ENCODE measurements at regions not wholly inside any gene's neighbourhood (a gene's known extent, or its start where the extent isn't known, plus 50 kb on each side); places are given as distances from the start of the nearest gene placed in this dataset.
"Not testable (repeated sequence)": the region's sequence is repeated elsewhere in the genome, so short reads cannot be mapped to it uniquely, and the experiment has no call there.

DNA sequence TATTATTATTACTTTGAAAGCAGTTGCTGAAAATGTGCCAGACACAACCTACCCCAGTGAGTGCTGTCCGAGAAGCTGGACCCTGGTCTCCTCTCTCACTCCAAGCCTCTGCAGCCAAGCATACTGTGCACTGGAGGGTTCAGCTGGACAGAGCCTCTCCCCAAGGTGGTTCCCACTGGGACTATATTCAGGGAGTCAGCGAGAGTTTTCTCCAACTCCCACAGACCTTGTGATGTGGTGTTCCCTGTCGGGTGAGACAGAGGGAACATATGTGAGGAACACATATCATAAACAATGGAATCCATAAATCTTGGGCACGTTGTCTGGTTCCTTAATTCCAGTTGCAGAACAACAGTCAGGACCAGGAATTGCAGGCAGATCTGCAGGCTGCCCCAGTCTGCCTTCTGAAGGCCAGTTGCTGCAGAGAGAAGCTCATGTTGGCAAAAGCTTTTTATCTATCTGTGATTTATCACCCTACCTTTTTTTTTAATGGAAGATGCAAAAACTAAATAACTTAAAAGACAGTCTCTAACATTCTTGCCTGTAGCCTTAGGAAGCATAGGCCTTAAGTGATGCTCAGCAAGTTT, 619.8 kb upstream of the TBX3 start:
- no peaks in the 10 kb centered on the region for H3K4me1 ChIP-seq (ENCODE audit: control insufficient read depth, insufficient read depth, low read length)
- H3K9me3 ChIP-seq (ENCODE audit: control insufficient read depth, low read length), result no peaks in the 10 kb centered on the region
- H3K4me3 ChIP-seq (ENCODE audit: insufficient read depth, low read depth, low read length), result no peak overlapping the region
- no peaks in the 10 kb centered on the region for H3K36me3 ChIP-seq (ENCODE audit: control insufficient read depth, insufficient read depth, low read length)
- no peak overlapping the region for H3K27ac ChIP-seq (ENCODE audit: insufficient read depth, low read depth, low read length, poor library complexity, severe bottlenecking)
- H3K27me3 ChIP-seq (ENCODE audit: control insufficient read depth, insufficient read depth, low read length, poor library complexity, severe bottlenecking), result no peaks in the 10 kb centered on the region
- 93 to 95% methylated on average over 4 of the region's 4 CpGs for WGBS, 2 experiments

DNA sequence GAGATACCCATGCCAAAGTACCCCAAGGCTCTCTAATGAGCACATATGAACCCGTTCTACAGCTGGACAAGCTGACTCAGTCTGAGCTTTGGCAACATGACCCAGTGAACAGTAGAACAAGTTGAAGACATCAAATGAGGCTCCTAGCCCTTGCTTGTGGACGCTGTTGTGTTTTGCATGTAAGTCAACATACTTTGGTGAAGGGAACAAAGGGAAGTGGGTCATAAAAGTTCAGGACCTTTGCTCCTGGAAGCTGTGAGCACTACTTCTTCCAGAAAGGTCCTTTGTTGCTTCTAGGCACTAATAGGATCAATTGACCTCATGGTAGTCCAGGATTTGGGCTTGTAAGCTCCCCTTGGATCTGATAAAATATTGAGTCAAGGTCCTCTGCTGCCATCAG, 613.5 kb upstream of the TBX3 start:
- H3K27ac ChIP-seq (ENCODE audit: insufficient read depth, low read depth, low read length, poor library complexity, severe bottlenecking), result no peak overlapping the region
- H3K27me3 ChIP-seq (ENCODE audit: control insufficient read depth, insufficient read depth, low read length, poor library complexity, severe bottlenecking), result no peaks in the 10 kb centered on the region
- no peaks in the 10 kb centered on the region for H3K4me1 ChIP-seq (ENCODE audit: control insufficient read depth, insufficient read depth, low read length)
- no peak overlapping the region for H3K4me3 ChIP-seq (ENCODE audit: insufficient read depth, low read depth, low read length)
- H3K36me3 ChIP-seq (ENCODE audit: control insufficient read depth, insufficient read depth, low read length), result no peaks in the 10 kb centered on the region
- WGBS, 2 experiments, result 85 to 88% methylated on average over 2 of the region's 2 CpGs
- H3K9me3 ChIP-seq (ENCODE audit: control insufficient read depth, low read length), result no peaks in the 10 kb centered on the region

DNA sequence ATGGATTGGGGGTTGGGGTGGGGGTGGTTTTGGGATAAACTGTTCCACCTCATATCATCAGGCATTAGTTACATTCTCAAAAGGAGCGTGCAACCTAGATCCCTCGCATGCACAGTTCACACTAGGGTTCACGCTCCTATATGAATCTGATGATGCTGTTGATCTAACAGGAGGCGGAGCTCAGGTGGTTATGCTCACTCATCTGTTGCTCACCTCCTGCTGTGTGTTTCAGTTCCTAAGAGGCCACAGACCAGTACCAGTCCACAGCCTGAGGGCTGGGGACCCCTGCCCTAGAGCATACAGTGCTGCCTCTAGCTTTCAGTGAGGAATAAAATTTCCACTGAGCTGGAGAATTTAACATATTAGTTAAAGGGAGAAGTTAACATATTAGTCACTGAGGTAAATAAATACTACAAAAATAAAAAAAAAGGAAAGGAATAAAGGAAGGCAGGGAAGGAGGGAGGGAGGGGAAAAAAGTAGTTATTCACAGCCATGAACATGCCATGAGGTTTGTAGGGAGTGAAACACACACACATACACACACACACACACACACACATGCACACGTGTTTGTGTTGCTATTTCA, 612.7 kb upstream of the TBX3 start:
- WGBS, 2 experiments, result 90% methylated on average over 5 of the region's 5 CpGs
- no peaks in the 10 kb centered on the region for H3K36me3 ChIP-seq (ENCODE audit: control insufficient read depth, insufficient read depth, low read length)
- H3K9me3 ChIP-seq (ENCODE audit: control insufficient read depth, low read length), result no peaks in the 10 kb centered on the region
- no peaks in the 10 kb centered on the region for H3K27me3 ChIP-seq (ENCODE audit: control insufficient read depth, insufficient read depth, low read length, poor library complexity, severe bottlenecking)
- H3K4me3 ChIP-seq (ENCODE audit: insufficient read depth, low read depth, low read length), result no peak overlapping the region
- H3K27ac ChIP-seq (ENCODE audit: insufficient read depth, low read depth, low read length, poor library complexity, severe bottlenecking), result no peak overlapping the region
- H3K4me1 ChIP-seq (ENCODE audit: control insufficient read depth, insufficient read depth, low read length), result no peaks in the 10 kb centered on the region

DNA sequence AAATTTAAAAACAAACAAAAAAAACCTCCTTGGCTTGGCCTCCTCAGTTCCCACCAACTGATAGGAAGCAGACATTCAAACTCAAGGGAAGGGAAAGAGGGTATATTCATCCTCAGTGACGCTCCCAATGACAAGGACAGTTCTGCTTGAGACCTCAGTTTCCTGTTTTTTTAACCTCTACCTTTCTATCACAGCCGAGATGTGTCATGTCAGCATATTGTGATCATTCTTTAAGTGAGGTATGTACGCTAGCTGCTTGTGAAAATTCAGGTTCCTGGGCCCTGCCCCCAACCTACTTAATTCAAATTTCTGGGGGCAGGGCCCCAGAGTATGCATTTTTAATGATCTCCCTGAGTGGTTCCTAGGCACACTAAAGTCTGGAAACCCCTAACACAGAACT, 611.9 kb upstream of the TBX3 start:
- H3K36me3 ChIP-seq (ENCODE audit: control insufficient read depth, insufficient read depth, low read length), result no peaks in the 10 kb centered on the region
- no peak overlapping the region for H3K4me3 ChIP-seq (ENCODE audit: insufficient read depth, low read depth, low read length)
- 90% methylated on average over 3 of the region's 3 CpGs for WGBS, 2 experiments
- no peaks in the 10 kb centered on the region for H3K9me3 ChIP-seq (ENCODE audit: control insufficient read depth, low read length)
- H3K27ac ChIP-seq (ENCODE audit: insufficient read depth, low read depth, low read length, poor library complexity, severe bottlenecking), result no peak overlapping the region
- no peaks in the 10 kb centered on the region for H3K27me3 ChIP-seq (ENCODE audit: control insufficient read depth, insufficient read depth, low read length, poor library complexity, severe bottlenecking)
- H3K4me1 ChIP-seq (ENCODE audit: control insufficient read depth, insufficient read depth, low read length), result no peaks in the 10 kb centered on the region

DNA sequence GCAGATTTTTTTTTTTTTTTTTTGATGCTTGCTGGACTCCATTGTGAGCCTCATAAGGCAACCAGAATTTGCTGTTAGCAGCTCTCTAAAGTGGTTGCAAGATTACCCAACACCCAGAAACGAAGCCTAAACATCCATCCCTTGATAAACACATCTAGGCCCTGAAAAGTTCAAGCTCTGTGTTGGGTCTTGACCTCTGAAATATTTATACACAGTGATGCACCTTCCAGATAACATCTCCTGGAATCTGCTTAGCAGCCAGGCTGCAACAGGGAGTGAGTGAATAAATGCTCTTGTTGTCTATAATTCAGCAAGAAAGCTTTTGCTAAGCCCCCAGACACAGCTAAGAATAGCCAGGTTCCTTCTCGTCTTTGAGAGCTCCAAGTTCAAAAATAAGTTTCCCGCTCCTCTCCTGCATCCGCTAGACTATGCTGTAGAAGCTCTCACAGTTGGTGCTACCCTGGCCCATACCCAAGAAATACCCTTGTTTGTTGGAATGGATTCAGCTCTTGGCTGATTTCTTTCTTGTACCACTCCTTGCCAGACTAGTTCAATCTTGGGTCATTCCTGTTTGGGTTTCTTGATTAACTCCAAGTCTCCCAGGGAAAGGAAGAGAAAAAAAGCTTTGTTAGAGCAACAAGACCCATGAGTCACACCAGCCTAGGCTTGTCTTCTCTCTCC, 610.6 kb upstream of the TBX3 start:
- Histone ChIP-seq H3K9me3 (ENCODE audit: control insufficient read depth, low read length) (no peaks in the 10 kb centered on the region), H3K27ac (ENCODE audit: insufficient read depth, low read depth, low read length, poor library complexity, severe bottlenecking) (no peak overlapping the region), H3K4me1 (ENCODE audit: control insufficient read depth, insufficient read depth, low read length) (no peaks in the 10 kb centered on the region), H3K36me3 (ENCODE audit: control insufficient read depth, insufficient read depth, low read length) (no peaks in the 10 kb centered on the region), H3K27me3 (ENCODE audit: control insufficient read depth, insufficient read depth, low read length, poor library complexity, severe bottlenecking) (no peaks in the 10 kb centered on the region), H3K4me3 (ENCODE audit: insufficient read depth, low read depth, low read length) (no peak overlapping the region)
- 89% methylated on average over 4 of the region's 4 CpGs for WGBS, 2 experiments

DNA sequence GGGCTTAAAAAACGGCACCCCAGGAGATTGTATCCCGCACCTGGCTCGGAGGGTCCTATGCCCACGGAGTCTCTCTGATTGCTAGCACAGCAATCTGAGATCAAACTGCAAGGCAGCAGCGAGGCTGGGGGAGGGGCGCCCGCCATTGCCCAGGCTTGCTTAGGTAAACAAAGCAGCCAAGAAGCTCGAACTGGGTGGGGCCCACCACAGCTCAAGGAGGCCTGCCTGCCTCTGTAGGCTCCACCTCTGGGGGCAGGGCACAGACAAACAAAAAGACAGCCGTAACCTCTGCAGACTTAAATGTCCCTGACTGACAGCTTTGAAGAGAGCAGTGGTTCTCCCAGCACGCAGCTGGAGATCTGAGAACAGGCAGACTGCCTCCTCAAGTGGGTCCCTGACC, 601.5 kb upstream of the TBX3 start:
- WGBS, 2 experiments, result 69 to 75% methylated on average over 10 of the region's 10 CpGs
- not testable (repeated sequence) for H3K4me3 ChIP-seq (ENCODE audit: insufficient read depth, low read depth, low read length); H3K27ac ChIP-seq (ENCODE audit: insufficient read depth, low read depth, low read length, poor library complexity, severe bottlenecking); H3K9me3 ChIP-seq (ENCODE audit: control insufficient read depth, low read length); H3K4me1 ChIP-seq (ENCODE audit: control insufficient read depth, insufficient read depth, low read length); H3K36me3 ChIP-seq (ENCODE audit: control insufficient read depth, insufficient read depth, low read length); H3K27me3 ChIP-seq (ENCODE audit: control insufficient read depth, insufficient read depth, low read length, poor library complexity, severe bottlenecking)

DNA sequence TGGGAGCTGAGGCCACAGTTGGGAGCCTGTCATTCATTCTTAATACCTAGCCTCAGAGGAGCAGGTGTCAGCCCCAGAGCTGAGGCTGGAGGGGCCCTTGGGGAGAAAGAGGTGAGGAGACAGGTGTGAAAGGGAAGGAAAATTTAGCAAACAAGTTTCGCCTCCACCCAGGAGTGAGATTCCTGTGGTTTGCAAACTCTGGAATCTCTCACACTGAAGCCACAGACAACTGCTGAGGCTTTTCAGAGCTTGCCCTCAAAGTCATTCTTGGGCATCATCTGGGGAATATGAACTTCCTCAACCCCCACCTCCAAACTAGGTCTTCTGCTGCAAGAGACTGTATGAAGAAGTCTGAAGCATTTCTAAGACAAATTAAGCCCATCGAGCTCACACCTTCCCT, 589.5 kb upstream of the TBX3 start:
- 90 to 94% methylated on average over 2 of the region's 2 CpGs for WGBS, 2 experiments
- no peaks in the 10 kb centered on the region for H3K9me3 ChIP-seq (ENCODE audit: control insufficient read depth, low read length)
- H3K27me3 ChIP-seq (ENCODE audit: control insufficient read depth, insufficient read depth, low read length, poor library complexity, severe bottlenecking), result no peaks in the 10 kb centered on the region
- no peak overlapping the region for H3K4me3 ChIP-seq (ENCODE audit: insufficient read depth, low read depth, low read length)
- H3K36me3 ChIP-seq (ENCODE audit: control insufficient read depth, insufficient read depth, low read length), result no peaks in the 10 kb centered on the region
- H3K27ac ChIP-seq (ENCODE audit: insufficient read depth, low read depth, low read length, poor library complexity, severe bottlenecking), result no peak overlapping the region
- no peaks in the 10 kb centered on the region for H3K4me1 ChIP-seq (ENCODE audit: control insufficient read depth, insufficient read depth, low read length)

DNA sequence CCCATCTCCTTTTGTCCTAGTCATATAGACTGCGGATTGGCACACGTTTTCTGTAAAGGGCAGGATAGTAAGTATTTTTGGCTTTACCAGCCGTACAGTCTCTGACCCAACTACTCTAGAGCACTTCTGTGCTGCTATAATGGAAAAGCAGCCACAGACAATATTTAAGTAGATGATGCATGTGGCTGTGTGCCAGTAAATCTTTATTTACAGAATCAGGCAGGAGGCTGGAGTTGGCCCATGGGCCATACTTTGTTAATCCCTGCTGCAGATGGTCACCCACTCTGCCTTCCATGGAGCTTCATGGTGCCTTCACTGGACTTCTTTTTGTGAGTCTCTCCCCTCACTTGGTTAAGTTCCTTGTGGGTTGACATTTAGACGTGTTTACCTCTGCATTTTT, 584.5 kb upstream of the TBX3 start:
- no peaks in the 10 kb centered on the region for H3K9me3 ChIP-seq (ENCODE audit: control insufficient read depth, low read length)
- no peak overlapping the region for H3K27ac ChIP-seq (ENCODE audit: insufficient read depth, low read depth, low read length, poor library complexity, severe bottlenecking)
- no peaks in the 10 kb centered on the region for H3K27me3 ChIP-seq (ENCODE audit: control insufficient read depth, insufficient read depth, low read length, poor library complexity, severe bottlenecking)
- H3K4me3 ChIP-seq (ENCODE audit: insufficient read depth, low read depth, low read length), result no peak overlapping the region
- 93 to 98% methylated on average over 4 of the region's 4 CpGs for WGBS, 2 experiments
- H3K36me3 ChIP-seq (ENCODE audit: control insufficient read depth, insufficient read depth, low read length), result no peaks in the 10 kb centered on the region
- H3K4me1 ChIP-seq (ENCODE audit: control insufficient read depth, insufficient read depth, low read length), result no peaks in the 10 kb centered on the region

DNA sequence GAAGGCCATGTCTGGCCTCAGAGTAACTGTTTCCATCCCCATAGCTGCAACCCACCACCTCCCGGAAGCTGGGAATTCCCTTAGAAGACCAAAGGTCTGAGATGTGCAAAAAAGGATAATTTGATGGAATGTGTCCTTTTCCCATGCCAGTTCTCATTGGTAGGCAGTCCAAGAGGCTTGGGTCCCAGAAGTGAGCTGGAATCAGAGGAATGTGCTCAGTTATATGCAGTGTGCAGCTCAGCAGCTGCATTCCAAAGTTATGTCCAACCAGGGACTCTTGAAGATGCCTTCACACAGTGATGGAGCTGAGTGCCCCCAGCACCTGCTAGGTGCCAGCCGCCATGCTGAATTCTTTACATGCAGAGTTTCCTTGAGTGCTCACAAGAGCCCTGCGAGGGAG, 583.9 kb upstream of the TBX3 start:
- no peaks in the 10 kb centered on the region for H3K4me1 ChIP-seq (ENCODE audit: control insufficient read depth, insufficient read depth, low read length)
- 88 to 95% methylated on average over 3 of the region's 3 CpGs for WGBS, 2 experiments
- no peaks in the 10 kb centered on the region for H3K9me3 ChIP-seq (ENCODE audit: control insufficient read depth, low read length)
- H3K36me3 ChIP-seq (ENCODE audit: control insufficient read depth, insufficient read depth, low read length), result no peaks in the 10 kb centered on the region
- H3K4me3 ChIP-seq (ENCODE audit: insufficient read depth, low read depth, low read length), result no peak overlapping the region
- H3K27me3 ChIP-seq (ENCODE audit: control insufficient read depth, insufficient read depth, low read length, poor library complexity, severe bottlenecking), result no peaks in the 10 kb centered on the region
- H3K27ac ChIP-seq (ENCODE audit: insufficient read depth, low read depth, low read length, poor library complexity, severe bottlenecking), result no peak overlapping the region

DNA sequence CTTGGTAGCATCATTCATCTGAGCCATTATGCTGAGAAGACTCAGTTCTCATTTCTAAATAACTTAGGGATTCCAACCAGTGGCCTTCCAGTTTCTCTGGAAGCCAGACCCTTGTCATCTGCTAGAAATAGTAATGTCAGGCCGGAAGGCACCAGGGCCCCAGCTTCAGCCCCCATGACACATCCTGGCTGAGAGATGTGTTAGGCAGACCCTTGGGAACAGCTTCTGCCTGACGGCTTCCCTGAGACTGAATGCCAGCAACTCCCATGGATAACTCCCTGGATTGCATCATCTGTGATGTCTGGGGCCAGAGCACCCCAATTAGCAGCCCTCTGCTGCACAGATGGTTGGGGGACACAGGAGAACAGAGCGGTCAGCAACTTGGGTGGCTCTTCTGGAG, 583.5 kb upstream of the TBX3 start:
- Histone ChIP-seq H3K27ac (ENCODE audit: insufficient read depth, low read depth, low read length, poor library complexity, severe bottlenecking) (no peak overlapping the region), H3K4me1 (ENCODE audit: control insufficient read depth, insufficient read depth, low read length) (no peaks in the 10 kb centered on the region), H3K27me3 (ENCODE audit: control insufficient read depth, insufficient read depth, low read length, poor library complexity, severe bottlenecking) (no peaks in the 10 kb centered on the region), H3K9me3 (ENCODE audit: control insufficient read depth, low read length) (no peaks in the 10 kb centered on the region), H3K4me3 (ENCODE audit: insufficient read depth, low read depth, low read length) (no peak overlapping the region), H3K36me3 (ENCODE audit: control insufficient read depth, insufficient read depth, low read length) (no peaks in the 10 kb centered on the region)
- WGBS, 2 experiments, result 92 to 93% methylated on average over 3 of the region's 3 CpGs
